Left ventricle myocardium inferior (tissue), 1 donor: ENCODE measurements at regions not wholly inside any gene's neighbourhood (a gene's known extent, or its start where the extent isn't known, plus 50 kb on each side); places are given as distances from the start of the nearest gene placed in this dataset.

Experiments used
- DNase-seq: peaks from one replicate; pipeline ENCODE4 v3.0.0-alpha.2; 2020
- H3K27ac ChIP-seq: fragments of 200-600 bp; replicated peaks from 2 replicates; pipeline ENCODE4 v1.8.0; 2021
- H3K27me3 ChIP-seq: fragments of 200-600 bp; 2 replicates; pipeline ENCODE4 v1.8.0; 2021; ENCODE audit warnings: low read depth
- H3K36me3 ChIP-seq: fragments of 200-600 bp; 2 replicates; pipeline ENCODE4 v1.8.0; 2021
- H3K4me1 ChIP-seq: fragments of 200-600 bp; 2 replicates; pipeline ENCODE4 v1.8.0; 2021
- H3K4me3 ChIP-seq: fragments of 200-600 bp; 2 replicates; pipeline ENCODE4 v1.8.0; 2021; ENCODE audit warnings: mild to moderate bottlenecking, moderate library complexity
- H3K9me3 ChIP-seq: fragments of 200-600 bp; replicated peaks from 2 replicates; pipeline ENCODE4 v1.8.0; 2021
- CTCF ChIP-seq: fragments of 200-600 bp; IDR thresholded peaks from 2 replicates; pipeline ENCODE4 v1.8.0; 2021; ENCODE audit warnings: antibody characterized with exemption, mild to moderate bottlenecking, borderline replicate concordance
- intact Hi-C: fragments of 100-400 bp; cut with micrococcal nuclease; formaldehyde crosslinking; loops from one replicate; pipeline ENCODE4 v1.11.0; 2022
- donor health status: DM: no; HTN: yes; CAD: no; lungs with severe emphysema.

GRCh38 chr4:1470393-1470670, 64.1 kb upstream of the NKX1-1 start:
- TF ChIP-seq CTCF, result no peak
- intact Hi-C loops, result no loop called here
- Histone ChIP-seq H3K27ac (no peak overlapping the region), H3K36me3 (no peaks in the 10 kb centered on the region), H3K27me3 (peaks cover 83% of the 10 kb centered on the region), H3K4me3 (no peak overlapping the region), H3K4me1 (peaks cover 8% of the 10 kb centered on the region), H3K9me3 (no peaks in the 10 kb centered on the region)
- DNase-seq, result no peak

- H3K9me3 ChIP-seq, result no peaks in the 10 kb centered on the region
- H3K4me1 ChIP-seq, result peaks cover 8% of the 10 kb centered on the region
- TF ChIP-seq CTCF, result no peak
- no peak overlapping the region for H3K4me3 ChIP-seq
- H3K36me3 ChIP-seq, result no peaks in the 10 kb centered on the region
- no peak for DNase-seq
- intact Hi-C loops, result no loop called here
- H3K27me3 ChIP-seq, result peaks cover 85% of the 10 kb centered on the region
- H3K27ac ChIP-seq, result no peak overlapping the region
Observed at GRCh38 chr4:1469607-1470392, 63.6 kb upstream of the NKX1-1 start.

- H3K9me3 ChIP-seq, result no peaks in the 10 kb centered on the region
- H3K4me1 ChIP-seq, result peaks cover 8% of the 10 kb centered on the region
- TF ChIP-seq CTCF, result no peak
- no peak for DNase-seq
- no peak overlapping the region for H3K27ac ChIP-seq
- H3K36me3 ChIP-seq, result no peaks in the 10 kb centered on the region
- H3K27me3 ChIP-seq, result peaks cover 85% of the 10 kb centered on the region
- no peak overlapping the region for H3K4me3 ChIP-seq
- intact Hi-C loops, result no loop called here
Observed at GRCh38 chr4:1469043-1469442, 62.8 kb upstream of the NKX1-1 start.

GRCh38 chr4:1467581-1468458, 61.6 kb upstream of the NKX1-1 start:
- Histone ChIP-seq H3K4me1 (peaks cover 8% of the 10 kb centered on the region), H3K36me3 (no peaks in the 10 kb centered on the region), H3K9me3 (no peaks in the 10 kb centered on the region), H3K4me3 (no peak overlapping the region), H3K27me3 (peaks cover 85% of the 10 kb centered on the region), H3K27ac (no peak overlapping the region)
- intact Hi-C loops, result no loop called here
- TF ChIP-seq CTCF, result no peak
- no peak for DNase-seq

GRCh38 chr4:1466863-1467165, 60.6 kb upstream of the NKX1-1 start:
- Histone ChIP-seq H3K4me3 (no peak overlapping the region), H3K4me1 (peaks cover 3% of the 10 kb centered on the region), H3K27me3 (peaks cover 85% of the 10 kb centered on the region), H3K9me3 (no peaks in the 10 kb centered on the region), H3K36me3 (no peaks in the 10 kb centered on the region), H3K27ac (no peak overlapping the region)
- intact Hi-C loops, result no loop called here
- TF ChIP-seq CTCF, result no peak
- DNase-seq, result no peak
